ENCODE measurements at regions not wholly inside any gene's neighbourhood (a gene's known extent, or its start where the extent isn't known, plus 50 kb on each side); places are given as distances from the start of the nearest gene placed in this dataset.

DNA sequence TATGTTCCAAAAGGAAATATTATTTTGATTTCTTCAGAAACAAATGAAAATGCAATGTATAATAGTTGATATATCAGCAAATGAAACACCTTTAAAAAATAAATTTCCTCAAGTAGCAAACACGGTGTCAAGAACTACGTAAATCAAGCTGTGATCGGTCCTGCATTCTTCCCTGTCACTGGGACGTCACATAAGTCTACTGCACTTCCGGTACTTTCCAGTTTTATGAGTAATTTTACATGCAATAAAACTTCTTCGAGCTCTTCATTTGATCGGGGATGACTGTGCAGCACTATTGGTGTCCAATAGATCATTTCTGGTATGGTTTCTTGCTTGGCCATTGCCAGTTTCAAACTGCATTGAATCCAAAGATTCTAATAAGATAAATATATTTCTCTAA is 114.0 kb upstream of the VEGFC start:
- no peak for DNase-seq

DNA sequence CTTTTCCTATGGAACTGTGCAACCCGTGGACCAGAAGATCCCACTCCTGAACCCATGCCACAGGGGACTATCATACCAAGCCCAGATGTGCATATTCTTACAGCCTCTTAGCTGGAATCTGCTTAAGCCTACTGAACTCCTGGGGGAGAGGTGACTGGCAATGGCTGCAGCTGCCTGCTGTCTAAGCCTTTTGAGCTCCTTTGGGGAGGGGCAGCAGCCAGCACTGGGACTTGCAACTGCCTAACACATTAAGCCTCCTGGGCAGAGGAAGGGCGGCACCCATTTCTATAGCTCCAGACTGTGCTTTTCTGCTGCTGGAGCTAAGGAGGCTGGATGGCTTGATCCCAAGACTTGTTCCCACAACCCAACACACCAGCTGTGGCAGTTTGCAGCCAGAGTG is 117.9 kb upstream of the VEGFC start:
- DNase-seq, result no peak

DNA sequence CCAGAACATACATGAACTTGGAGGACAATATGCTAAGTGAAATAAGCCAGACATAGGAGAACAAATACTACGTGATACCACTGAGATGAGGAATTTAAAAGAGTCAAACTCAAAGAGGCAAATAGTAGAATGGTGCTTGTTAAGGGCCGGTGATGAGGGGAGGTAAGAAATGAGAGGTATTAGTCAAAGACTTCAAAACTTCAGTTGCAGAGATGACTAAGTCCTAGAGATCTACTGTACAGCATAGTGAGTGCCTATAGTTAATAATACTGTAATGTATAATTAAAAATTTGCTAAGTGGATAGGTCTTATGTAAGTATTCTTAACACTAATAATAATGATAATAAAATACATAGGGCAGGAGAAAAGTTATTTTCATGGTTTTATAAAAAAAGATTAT is 126.9 kb upstream of the VEGFC start:
- no peak for DNase-seq

DNA sequence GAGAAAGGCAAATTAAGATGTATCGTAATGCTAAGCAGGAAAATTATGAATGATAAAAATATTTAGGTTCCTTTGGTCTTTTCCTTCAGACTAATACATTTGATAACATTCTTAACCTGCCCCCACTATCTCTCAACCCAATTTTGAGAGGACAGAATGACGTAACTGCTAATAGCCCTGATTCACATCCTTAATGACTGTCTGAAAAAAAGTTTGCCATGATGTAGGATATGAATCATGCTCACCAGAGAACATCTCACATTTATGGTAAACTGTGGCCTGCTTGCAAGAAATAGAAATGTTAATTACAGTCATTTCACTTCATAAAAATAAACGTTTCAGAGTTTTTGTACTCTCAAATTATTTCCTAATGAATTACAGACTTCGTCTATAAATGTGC is 128.0 kb upstream of the VEGFC start:
- no peak for DNase-seq

DNA sequence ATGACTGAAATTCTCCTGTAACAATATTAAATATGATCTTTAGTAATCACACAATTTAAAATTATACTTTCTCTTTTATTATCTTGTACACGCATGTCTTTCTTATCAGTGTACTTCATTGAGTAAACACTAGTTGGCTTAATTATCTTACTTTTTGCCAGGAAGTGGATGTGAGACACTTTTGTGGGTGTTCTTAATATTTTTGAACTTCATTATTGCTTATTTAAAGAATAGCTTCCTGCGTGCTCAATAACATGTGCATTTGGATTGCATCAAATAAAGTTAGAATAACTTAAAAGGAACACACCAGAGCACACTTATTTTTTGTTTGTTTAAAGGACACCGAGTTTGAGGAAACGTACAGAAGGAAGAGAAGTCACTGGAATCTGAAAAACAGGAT is 128.5 kb upstream of the VEGFC start:
- DNase-seq, result no peak

DNA sequence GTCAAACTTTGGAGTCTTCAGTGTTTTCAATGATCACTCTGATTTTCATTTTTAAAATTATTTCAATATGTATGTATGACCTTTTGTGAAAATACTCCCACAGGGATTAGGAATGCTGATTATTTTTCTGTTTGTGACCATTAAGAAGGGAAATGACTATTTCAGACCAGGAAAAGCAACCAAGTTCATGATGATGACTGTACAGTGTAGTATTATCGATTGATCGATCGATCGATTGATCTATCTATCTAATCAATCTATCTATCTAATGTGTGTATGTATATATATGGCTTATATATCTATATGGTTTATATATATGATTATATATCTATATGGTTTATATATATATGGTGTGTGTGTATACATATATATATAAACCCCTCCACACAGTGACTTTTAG is 131.5 kb upstream of the VEGFC start:
- no peak for DNase-seq

DNA sequence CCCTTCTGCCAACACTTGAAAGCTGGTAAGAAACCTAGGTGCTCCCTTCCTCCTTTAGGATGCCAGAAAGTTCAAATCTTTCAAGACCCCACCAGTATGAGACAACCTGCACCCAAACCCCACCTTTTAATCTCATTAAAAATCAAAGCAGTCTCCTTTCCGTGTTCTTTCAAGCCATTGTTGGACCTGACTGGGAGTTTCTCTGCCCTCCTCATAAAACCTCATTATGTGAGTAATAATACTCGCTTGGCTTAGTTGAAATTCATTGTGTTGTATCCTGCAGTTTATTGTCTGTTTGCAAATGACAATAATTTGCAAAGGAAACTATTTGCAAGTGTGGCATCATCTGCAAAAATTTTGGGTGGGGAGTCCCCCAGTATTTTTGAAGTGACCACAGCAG is 133.2 kb upstream of the VEGFC start:
- no peak for DNase-seq

DNA sequence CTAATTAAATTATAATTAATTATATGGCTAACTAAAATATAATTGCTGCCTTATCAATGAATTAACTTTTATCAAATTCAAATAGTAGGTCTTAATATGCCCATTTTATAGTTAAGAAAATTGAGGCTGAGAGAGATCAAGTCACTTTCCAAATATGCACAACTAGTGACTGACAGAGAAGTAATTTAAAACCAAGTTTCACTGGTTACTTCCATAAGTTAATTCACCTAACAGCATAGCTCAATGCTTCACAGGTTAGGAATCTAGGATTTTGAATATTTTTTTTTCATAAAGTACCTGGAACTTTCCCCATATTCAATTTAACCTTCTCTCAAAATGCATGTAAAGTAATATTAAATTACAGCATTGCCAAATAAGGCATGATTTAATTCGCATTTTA is 134.4 kb upstream of the VEGFC start:
- DNase-seq, result no peak

DNA sequence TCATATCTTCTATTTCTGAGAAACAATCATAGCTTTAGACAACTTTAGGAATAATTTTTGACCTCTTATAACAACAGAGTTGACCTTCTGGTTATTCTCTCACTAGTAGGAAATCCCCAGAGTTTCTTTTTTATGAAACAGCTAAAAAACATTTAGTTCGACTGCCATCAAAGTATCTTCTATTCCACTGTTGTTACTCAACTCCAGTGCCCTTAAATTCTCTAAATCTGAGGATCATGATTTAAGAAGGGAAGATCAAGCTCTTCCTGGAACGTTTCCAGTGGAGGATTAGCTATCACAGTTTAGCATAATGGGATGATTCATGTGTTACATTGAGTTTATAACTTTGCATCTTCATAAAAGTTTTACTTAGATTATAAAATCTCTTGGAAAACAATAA is 134.9 kb upstream of the VEGFC start:
- DNase-seq, result no peak

DNA sequence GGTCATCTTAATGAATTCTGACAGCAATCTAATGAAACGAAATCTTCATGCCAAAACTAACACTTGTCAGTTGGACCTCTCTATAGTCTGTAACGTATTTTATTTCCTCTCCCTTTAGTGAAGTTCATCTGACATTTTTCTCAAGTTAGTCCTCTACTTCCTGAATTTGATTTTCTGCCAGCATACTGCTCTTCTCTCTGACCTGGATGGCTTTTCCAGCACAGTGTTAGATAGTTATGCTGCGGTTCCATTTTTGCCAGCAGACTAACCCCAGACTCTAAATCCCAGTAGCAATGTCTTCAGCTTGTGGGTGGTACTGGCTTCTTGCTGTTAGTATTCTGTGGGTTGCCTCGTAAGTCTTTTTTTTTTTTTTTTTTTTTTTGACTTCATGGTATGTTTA is 146.7 kb upstream of the VEGFC start:
- DNase-seq, result no peak

DNA sequence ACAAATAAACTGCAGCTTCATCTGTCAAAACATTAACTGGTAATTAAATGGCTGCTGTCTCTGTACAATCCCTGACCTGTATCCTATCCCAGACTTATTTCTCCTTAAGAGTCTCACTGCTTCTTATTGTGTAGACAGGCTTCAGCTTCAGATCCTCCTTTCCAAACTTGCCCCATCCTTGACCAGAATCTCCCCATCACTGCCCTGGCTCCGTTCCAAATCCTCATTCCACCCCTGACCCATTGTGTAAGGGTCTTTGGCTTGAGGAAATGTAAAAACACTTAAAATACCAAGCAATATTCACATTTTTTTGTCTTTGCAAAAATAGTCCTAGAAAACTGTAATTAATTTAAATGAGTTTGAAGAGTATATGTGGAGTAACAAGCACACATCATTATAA is 152.6 kb upstream of the VEGFC start:
- DNase-seq, result no peak

DNA sequence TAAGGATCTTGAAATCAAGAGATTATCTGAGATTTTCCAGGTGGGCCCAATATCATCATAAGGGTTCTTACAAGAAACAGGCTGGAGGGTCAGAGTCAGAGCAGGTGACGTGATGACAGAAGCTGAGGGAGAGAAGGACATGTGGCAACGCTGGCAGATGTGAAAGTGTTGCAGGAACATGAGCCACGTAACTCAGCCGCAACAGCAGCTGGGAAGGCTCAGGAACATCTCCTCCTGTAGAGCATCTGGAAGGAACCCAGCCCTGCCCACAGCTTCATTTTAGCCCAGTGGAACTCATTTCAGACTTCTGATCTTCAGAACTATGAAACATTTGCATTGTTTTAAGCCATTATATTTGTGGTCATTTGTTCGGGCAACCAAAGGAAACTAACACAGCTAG is 156.3 kb upstream of the VEGFC start:
- no peak for DNase-seq

DNA sequence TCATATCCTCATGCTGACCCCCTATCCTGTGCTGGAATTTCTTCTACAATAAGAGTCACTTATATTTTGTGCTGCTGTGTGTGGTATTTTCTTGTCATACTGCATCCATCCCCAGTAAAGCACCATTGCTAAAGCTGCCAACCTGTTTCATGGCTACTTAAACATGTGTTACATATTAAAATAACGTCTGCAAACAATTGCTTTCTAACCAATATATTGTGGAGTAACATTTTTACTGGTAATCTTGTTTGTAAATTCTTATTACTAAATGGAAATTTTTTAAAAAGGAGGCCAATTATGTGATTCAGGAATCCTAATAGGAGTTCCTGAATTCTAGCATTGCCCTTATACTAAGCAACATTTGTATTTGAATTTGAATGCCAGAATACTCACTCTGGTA is 160.3 kb upstream of the VEGFC start:
- DNase-seq, result no peak

DNA sequence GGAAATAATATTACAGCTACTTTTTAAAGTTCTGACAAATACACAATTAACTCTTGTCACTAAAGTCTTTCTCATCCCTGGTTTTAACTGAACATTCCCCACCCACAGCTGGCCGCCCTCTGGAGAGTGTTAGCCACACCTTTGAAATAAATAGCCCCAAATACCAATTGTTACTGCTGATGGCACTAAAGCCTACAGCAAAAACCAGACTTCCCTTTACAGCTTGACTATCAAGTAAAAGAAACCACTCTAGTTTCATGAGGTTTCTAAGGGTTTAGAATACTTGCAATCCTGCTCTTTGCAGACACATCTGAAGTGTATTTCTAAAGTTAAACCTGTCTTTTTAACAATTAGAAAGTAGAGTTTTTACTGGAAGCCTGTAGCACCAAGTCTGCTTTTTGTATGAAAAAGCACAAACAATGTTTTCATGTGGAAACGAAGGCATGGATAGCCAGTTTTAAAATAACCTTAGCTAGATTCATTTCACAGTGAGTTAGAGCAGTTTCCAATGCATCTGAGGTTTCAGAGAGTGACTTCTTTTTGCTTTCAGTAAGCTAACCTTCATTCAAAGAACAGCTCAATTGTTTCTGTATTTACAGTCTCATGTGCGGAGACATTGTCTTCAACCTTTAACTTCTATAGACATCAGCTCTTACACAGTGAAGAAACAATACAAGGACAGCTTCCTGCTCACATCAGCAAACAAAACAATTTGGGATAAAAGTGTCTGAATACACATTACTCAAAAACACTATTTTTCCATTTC is 164.8 kb upstream of the VEGFC start:
- no peak for DNase-seq

DNA sequence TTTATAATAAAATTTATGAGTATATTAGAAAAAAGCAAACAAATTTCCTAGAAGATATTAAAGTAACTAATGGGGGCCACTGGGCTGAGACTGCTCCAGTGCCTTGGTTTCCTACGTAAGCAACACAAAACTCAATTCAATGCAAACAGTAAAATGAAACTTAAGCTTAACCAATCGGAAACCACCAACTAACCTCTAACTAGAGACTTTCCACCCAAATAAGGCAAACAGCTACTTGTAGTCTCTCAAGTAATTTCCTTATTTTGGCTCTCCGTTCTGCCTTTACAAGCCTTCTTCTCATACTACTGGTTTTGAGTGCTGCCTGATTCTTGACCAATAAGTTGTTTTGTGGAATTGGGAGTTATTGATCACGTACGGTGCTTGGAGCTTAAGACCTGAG is 167.3 kb upstream of the VEGFC start:
- no peak for DNase-seq

DNA sequence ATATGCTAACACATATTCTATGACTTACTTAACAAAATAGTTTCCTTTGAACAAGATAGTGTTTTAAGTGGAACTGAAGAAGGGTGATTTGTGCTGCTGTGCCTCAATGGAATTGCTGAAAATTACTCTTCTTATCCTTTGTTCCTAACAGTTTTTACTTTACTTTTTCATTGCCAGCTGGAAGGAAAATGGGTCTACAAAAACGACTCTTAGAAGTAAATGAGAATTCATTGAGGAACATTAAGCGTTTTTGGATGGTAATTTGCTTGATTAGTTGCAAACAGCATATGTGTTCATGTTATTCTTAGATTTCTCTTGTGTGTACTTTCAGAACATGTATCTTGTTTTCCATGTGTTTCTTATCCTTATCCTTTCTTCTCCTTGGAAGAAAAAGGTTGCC is 170.4 kb upstream of the VEGFC start:
- no peak for DNase-seq

DNA sequence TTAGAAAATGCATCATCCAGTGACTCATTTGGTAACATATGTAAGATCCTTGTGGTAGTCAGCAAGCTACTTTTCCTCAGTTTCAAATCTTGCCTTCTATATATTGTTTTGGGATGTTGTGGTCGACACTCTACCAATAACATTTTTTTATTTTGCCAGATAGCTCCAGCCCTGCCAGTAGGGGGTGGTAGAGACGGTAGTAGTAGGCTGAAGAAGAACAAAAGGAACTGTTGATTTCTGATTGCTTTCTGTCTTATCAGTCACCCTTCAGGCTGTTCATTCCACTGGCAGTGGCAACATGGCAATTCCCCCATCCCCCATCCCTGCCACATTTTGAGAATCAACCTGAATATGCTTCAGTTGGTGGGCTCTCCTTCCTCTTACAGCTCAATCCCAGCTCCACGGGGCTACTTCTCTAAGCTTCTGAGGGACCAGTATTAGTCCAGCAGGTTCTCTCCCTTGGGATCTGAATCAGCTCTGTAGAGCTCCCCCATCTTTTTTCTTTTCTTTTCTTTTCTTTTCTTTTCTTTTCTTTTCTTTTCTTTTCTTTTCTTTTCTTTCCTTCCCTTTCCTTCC is 171.5 kb upstream of the VEGFC start:
- no peak for DNase-seq

DNA sequence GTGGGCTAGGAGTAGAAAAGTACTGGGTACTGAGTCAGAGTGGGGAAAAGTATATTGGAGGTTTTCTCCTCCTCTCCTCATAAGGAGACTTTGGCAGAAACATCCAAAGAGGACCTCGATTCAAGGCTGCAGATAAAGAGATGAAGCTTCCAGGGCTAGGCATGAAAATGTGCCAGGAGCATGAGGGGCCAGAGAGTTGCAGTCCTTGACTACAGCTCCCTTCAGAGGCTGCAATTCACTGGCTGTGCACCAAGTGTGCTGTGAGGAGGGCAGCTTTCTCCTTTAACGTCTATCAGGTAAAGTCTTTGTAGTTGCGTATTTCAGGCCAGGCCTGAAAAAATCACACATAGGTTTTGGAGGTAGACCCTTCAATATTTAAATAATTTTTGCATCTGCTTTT is 174.9 kb upstream of the VEGFC start:
- no peak for DNase-seq

DNA sequence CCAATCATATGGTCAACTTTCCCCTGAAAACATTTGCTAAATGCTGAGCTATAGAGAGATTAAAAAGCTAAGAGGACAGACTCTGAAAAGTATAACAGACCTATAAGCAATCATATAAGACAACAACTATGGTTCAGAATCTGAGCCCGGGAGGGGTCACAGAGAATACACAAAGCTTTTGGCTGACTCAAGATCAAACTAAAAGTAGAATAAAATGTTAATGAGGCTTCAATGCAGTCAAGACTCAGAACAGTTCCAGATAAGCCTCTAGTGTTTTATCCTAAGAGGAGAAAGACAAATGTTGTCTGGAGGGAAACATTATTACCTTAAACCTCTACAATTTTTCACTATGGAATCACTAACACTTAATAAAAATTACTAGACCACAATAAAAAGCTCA is 175.4 kb upstream of the VEGFC start:
- DNase-seq, result no peak

DNA sequence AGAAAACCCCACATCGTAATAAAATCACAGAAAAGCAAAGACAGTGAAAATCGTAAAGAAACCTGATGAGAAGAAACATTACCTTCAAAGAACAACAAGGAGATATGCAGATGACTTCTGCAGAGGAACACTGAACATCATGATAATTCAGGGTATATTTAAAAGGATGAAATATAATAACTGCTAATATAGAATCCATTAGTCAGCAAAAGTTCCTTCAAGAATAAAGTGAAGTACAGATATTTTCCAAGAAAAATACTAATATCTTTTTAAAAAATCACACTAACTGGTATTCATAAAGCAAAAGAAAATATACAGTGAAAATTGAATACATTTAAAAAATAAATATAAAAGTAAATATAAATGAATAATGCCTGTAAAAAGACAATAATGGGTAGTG is 176.3 kb upstream of the VEGFC start:
- no peak for DNase-seq

DNA sequence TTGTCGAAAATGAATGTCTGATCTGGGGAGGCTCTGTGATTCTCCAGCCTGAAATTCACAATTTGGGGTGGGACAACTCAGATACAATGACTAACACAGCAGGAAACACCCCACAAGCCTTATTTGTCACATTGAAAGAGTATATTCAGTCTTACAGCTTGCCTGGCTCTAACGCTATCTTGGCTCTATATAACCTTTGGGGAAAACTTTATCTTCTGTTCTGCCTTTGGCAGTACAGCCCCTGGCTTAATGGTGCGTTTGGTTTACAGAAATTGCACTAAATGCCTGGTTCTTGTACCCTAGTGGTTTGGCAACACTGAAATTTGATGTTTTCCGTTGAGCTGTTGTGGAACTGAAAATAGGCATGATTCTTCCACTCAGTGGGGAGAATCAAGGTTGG is 178.1 kb upstream of the VEGFC start:
- DNase-seq, result no peak

DNA sequence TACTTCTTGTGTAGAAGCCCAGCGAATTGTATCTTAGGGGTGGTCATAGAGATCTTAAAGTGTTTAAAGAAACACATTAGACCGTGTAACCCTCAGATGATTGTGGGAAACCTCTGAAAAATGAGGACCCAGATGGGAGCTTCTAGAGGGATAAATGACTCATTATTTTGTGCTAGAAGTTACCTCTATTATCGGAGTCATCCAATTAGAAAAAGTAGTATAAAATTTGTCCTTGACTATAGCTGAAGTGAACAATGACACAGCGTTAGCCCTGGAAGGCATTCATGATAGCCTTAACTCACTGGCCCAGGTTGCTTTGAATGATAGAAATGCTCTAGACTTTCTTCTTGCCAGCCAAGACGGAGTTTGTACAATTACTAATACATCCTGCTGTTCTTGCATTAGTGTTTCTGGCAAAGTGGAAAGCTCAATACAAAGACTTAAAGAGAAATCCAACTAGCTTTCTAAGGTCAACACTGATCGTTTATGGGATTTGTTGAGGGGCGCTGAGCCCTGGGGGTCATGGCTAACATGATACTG is 178.9 kb upstream of the VEGFC start:
- DNase-seq, result no peak

DNA sequence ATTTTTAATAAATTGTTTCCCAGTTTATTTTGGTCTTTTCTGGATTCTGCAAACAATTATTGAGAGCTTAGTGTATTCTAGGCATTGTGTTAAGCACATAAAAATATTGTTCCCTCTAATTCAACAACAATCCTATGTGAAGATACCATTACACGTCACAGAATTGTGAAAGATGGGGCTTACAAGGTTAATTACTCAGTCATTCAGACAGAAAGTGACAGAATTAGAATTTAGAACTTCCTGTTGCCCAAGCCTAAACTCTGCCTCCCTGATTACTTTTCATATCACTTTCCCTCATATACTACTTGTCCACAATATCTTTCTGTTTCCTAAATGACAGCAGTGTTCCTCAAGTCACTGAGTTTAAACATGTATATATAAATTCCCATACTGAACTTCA is 186.7 kb upstream of the VEGFC start:
- DNase-seq, result no peak

DNA sequence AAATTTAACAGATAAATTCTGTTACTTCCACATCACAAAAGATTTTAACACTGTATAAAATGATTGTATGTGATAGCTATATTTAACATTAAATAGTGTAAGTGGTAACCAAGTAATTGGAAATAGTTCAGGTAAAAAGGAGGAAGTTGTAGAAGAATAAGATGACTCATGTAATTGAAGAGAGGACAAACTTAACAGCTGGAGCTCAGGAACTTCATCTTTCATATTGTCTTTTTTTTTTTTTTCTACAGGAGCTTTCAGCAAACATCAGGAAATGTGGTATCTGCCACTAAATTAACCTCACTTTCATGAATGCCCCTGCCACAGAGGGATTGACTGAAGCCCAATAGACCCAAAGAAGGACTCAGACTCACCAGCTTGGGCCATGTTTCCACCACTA is 188.4 kb upstream of the VEGFC start:
- DNase-seq, result no peak

DNA sequence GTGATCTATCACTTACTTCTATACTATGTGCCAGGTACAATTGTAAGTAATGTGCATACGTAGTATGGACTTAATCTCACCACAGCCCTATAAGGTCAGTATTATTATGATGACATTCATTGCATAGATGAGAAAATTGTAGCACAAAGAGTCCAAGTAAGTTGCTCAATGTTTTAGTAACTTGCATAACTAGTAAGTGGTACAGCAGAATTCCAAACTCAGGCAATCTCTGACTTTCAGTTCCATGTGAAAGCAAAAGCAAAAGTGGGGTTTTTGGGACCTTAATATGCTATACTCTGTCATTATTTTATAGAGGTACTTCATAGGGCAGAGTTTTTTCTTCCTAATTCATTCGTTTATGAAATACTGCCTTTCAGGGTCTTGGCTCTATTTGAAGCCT is 188.8 kb upstream of the VEGFC start:
- no peak for DNase-seq

All from 8988T (cell line).